ENCODE measurements at regions not wholly inside any gene's neighbourhood (a gene's known extent, or its start where the extent isn't known, plus 50 kb on each side); places are given as distances from the start of the nearest gene placed in this dataset.

- no peaks in the 10 kb centered on the region for H3K4me1 ChIP-seq
- intact Hi-C loops (cut with DNase I; ENCODE audit: low total_unique reads) (no loop called here), in situ Hi-C loops (cut with MboI; ENCODE audit: low sequenced_read_pairs in 4 of 4) (no loop called here)
- TF ChIP-seq CTCF (IDR thresholded peaks at IDR 0.05 in 4 of 5, conservative IDR thresholded peaks at IDR 0.05 in 1 of 5) (no peak), POLR2A (IDR thresholded peaks at IDR 0.05) (no peak)
- no peak overlapping the region for H3K27ac ChIP-seq
- no peaks in the 10 kb centered on the region for H3K9me3 ChIP-seq
- no peaks in the 10 kb centered on the region for H3K27me3 ChIP-seq
- no peak for ATAC-seq
- no peaks in the 10 kb centered on the region for H3K36me3 ChIP-seq
- H3K4me3 ChIP-seq = no peak overlapping the region
- no peak for DNase-seq
Observed at GRCh38 chr12:98058838-98059237, 456.6 kb upstream of the TMPO start.

GRCh38 chr12:98059659-98060343 is 455.6 kb upstream of the TMPO start:
- no peak for TF ChIP-seq POLR2A (IDR thresholded peaks at IDR 0.05)
- TF ChIP-seq CTCF (IDR thresholded peaks at IDR 0.05 in 4 of 5, conservative IDR thresholded peaks at IDR 0.05 in 1 of 5) = no peak
- no peaks in the 10 kb centered on the region for H3K4me1 ChIP-seq
- no peaks in the 10 kb centered on the region for H3K27me3 ChIP-seq
- no peak overlapping the region for H3K4me3 ChIP-seq
- H3K27ac ChIP-seq = no peak overlapping the region
- intact Hi-C loops (cut with DNase I; ENCODE audit: low total_unique reads) = no loop called here
- DNase-seq (no peak), ATAC-seq (no peak)
- no peaks in the 10 kb centered on the region for H3K36me3 ChIP-seq
- in situ Hi-C loops (cut with MboI; ENCODE audit: low sequenced_read_pairs in 4 of 4) = no loop called here
- H3K9me3 ChIP-seq = no peaks in the 10 kb centered on the region

- TF ChIP-seq CTCF (IDR thresholded peaks at IDR 0.05 in 4 of 5, conservative IDR thresholded peaks at IDR 0.05 in 1 of 5) (no peak), POLR2A (IDR thresholded peaks at IDR 0.05) (no peak)
- intact Hi-C loops (cut with DNase I; ENCODE audit: low total_unique reads) = no loop called here
- in situ Hi-C loops (cut with MboI; ENCODE audit: low sequenced_read_pairs in 4 of 4) = no loop called here
- H3K27me3 ChIP-seq = no peaks in the 10 kb centered on the region
- DNase-seq (no peak), ATAC-seq (no peak)
- no peaks in the 10 kb centered on the region for H3K4me1 ChIP-seq
- no peak overlapping the region for H3K4me3 ChIP-seq
- no peaks in the 10 kb centered on the region for H3K36me3 ChIP-seq
- H3K27ac ChIP-seq = no peak overlapping the region
- H3K9me3 ChIP-seq = no peaks in the 10 kb centered on the region
Observed at GRCh38 chr12:98060411-98060810, 455.0 kb upstream of the TMPO start.

- no peaks in the 10 kb centered on the region for H3K27me3 ChIP-seq
- no peak overlapping the region for H3K4me3 ChIP-seq
- no peaks in the 10 kb centered on the region for H3K36me3 ChIP-seq
- H3K4me1 ChIP-seq = no peaks in the 10 kb centered on the region
- H3K27ac ChIP-seq = no peak overlapping the region
- in situ Hi-C loops (cut with MboI; ENCODE audit: low sequenced_read_pairs in 4 of 4) (no loop called here), intact Hi-C loops (cut with DNase I; ENCODE audit: low total_unique reads) (no loop called here)
- no peaks in the 10 kb centered on the region for H3K9me3 ChIP-seq
- ATAC-seq (no peak), DNase-seq (no peak)
- TF ChIP-seq CTCF (IDR thresholded peaks at IDR 0.05 in 4 of 5, conservative IDR thresholded peaks at IDR 0.05 in 1 of 5) = no peak
- no peak for TF ChIP-seq POLR2A (IDR thresholded peaks at IDR 0.05)
Observed at GRCh38 chr12:98062464-98063245, 452.7 kb upstream of the TMPO start.
